ENCODE measurements at regions not wholly inside any gene's neighbourhood (a gene's known extent, or its start where the extent isn't known, plus 50 kb on each side); places are given as distances from the start of the nearest gene placed in this dataset.
"Not testable (repeated sequence)": the region's sequence is repeated elsewhere in the genome, so short reads cannot be mapped to it uniquely, and the experiment has no call there.

GRCh38 chr18:64810354-64810753 lies 661.5 kb upstream of the LINC00305 start:
- DNase-seq = no peak

DNA sequence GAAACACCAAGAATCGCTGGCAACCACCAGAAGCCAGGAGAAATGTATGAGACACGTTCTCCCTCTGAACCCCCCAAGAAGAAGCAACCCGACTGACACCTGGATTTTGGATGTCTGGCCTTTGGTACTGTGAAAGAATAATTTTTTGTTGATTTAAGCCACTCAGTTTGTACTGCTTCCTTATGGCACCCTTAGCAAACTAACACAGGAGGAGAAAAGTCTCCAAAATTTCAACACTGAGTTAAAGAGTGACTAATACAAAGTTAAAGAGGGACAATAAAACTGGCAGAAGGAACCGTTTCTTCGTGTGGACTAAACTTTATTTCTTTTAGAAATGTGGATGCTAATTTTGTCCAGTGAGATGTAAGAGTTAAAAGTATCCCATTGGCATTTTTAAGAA lies 660.9 kb upstream of the LINC00305 start:
- DNase-seq = no peak

GRCh38 chr18:64807560-64807959 lies 658.7 kb upstream of the LINC00305 start:
- no peak for DNase-seq

DNA sequence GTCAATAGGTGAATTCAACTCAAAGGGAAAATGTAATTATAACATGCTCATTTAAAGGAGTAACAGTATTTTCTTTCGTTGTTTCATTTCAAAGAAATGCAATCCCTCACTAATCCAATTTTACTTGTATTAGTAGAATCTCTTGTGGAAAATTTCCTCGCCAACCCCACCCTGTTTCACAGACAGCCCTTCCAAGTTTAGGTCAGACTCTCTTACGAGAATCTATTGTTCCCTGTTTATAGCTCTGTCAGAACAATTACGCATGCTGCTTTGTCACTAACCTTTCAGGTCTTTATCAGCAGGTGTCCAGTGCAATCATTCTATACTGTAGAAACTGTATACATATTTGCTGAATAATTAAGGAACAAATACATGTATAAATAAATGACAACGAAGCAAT lies 657.8 kb upstream of the LINC00305 start:
- DNase-seq = no peak

DNA sequence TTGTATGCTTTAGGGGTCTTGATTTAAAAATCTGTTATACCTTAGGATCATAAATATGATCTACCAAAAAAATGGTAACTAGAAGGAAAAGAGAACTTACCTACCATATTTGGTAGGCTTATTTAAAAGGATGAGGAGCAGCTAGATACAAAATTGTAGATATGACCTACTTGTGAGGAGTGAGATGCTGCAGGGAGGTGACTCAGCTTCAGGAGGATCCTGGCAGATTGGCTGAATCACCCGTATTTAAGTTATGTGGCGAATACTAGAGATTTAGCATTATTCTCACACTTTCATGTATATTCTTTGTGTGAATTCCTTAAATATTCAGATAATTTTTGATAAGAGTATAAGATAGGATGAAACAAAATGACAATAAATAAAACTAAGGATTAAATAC lies 657.3 kb upstream of the LINC00305 start:
- no peak for DNase-seq

DNA sequence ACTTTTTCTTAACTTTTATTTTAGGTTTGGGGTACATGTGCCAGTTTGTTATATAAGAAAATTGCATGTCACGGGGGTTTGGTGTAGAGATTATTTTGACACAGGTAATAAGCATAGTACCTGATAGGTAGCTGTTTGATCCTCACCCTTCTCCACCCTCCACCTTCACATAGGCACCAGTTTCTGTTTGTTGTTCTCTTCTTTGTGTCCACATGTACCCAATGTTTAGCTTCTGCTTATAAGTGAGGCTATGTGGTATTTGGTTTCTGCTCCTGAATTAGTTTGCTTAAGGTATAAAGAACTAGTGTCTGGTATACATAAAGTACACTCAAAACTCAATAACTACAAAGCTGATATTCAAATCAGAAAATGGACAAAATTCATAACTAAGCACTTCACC lies 654.6 kb upstream of the LINC00305 start:
- no peak for DNase-seq

DNA sequence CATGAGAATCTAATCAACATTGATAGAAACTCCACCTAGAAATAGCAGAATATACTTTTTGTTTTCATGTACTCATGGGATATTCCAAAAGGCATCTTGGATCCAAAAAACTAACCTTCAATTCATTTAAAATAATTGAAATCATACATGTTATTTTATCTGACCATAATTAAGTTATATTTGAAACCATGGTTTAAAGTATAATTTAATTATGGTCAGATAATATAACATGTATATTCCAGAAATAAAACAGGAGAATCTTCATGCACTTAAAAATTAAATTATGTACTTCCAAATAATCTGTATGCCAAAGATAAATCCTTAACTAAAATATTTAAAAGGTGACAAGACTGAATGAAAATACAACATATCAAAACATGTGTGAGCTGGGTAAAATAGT lies 651.3 kb upstream of the LINC00305 start:
- DNase-seq = no peak

DNA sequence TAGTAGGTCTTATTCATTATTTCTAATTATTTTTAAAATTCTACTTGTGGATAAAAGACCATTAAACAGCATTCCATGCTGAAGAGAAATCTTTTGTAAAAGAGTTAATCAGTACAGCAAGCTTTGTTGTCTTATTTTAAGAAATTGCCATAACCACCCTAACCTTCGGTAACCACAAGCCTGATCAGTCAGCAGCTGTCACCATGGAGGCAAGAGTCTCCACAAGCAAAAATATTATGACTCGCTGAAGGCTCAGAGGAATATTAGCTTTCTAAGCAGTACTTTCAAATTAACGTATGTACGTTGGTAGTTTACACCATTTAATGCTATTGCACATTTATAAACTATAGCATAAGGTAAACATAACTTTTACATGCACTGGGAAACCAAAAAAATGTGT lies 650.5 kb upstream of the LINC00305 start:
- DNase-seq = no peak

DNA sequence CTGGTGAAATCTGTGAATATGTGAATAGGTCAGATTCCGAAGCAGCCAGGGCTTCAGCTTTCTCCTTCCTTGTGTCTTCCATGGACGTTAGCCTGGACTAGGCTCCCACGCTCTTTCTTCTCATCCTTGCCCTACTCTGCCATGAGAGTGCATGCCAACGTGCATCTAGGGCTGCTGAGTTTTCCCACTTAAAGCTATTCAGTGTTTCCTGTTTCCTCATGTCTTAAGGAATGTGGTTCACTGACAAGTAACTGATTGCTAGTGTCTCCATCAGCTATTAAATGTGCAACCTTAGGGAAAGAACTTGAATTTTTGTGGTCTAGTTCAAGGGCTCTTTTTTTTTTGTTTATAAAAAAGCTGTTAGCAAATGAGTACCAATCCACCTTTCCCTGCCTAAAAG lies 642.3 kb upstream of the LINC00305 start:
- no peak for DNase-seq

DNA sequence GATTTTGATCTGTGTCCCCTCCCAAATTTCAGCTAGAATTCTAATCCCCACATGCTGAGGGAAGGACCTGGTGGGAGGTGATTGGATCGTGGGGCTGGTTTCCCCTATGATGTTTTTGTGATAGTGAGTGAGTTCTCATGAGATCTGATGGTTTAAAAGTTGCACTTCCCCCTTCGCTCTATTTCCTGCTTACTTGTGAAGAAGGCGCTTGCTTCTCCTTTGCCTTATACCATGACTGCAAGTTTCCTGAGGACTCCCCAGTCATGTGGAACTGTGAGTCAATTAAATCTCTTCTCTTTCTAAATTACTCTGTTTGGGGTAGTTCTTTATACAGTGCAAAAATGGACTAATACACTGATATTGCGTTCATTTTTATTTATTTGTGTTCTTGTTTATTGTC lies 636.8 kb upstream of the LINC00305 start:
- DNase-seq = no peak

- DNase-seq = no peak
Measured at GRCh38 chr18:64777556-64777955, 628.7 kb upstream of the LINC00305 start.

- DNase-seq = no peak
Measured at GRCh38 chr18:64765908-64766307, 617.0 kb upstream of the LINC00305 start.

DNA sequence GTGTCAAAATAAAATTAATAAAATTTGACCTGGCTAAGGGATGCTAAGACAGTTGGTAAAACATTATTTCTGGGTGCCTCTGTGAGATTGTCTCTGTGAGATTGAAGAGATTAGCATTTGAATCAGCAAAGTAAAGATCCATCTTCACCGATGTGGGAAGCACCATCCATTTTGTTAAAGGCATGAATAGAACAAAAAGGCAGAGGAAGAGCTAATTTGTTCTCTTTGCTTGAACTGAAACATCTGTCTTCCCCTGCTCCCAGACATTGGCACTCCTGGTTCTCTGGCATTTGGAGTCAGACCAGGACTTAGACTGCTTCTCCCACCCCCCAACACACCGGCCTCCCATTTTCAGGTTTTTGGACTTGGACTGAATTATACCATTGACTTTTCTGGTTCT lies 603.8 kb upstream of the LINC00305 start:
- DNase-seq = no peak

DNA sequence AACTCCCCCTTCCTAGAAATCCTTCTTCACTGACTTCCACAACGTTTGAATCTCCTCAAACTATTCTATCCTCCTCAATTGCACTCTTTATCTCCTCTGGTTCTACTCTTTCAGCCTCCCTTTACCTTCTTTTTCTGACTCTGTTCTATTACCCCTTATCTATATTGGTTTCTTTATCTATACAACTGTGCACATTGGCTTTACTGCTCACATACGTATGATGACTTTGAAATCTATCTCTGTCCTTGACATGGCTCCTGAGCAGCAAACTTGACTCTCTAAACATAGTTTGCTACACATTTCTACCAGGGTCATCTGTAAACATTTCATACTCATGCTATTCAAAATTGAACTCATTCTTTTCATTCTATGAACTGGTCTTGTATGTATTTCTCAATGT lies 601.0 kb upstream of the LINC00305 start:
- no peak for DNase-seq

- no peak for DNase-seq
Measured at GRCh38 chr18:64747803-64748202, 598.9 kb upstream of the LINC00305 start.

DNA sequence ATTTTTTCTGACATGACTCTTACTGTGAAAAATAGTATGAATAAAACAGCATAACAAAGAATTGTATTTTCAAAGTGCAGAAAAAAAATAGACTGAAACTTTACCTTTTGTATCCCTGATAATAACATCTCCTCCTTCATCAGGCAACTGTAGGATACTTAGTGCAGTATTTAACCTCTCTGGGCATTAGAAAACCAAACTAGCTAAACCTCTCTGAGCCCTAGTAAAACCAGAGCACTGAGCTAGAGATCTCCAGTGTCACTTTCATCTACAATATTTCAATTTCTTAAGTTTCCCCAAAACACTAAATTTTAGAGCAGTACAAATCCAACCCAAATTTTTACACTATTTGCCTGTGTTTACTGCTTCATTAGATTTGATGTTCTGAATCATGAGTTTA lies 594.0 kb upstream of the LINC00305 start:
- no peak for DNase-seq

DNA sequence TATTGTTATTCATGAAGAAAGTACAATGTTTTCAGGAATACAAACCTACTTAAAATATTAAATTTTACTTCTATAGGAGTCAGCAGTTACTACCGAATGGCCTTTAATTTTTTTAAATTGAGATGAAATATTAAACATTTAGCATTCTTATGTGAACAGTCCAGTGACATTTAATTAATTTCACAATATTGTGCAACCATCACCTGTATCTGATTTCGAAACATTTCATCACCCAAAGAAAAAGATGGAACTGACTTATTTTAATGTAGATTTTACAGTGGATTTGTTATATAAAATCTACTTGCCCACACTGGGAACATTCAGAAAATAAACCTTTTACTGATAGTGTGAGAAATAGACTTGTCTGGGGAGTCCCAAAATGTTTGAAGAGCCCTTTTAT lies 585.2 kb upstream of the LINC00305 start:
- no peak for DNase-seq

DNA sequence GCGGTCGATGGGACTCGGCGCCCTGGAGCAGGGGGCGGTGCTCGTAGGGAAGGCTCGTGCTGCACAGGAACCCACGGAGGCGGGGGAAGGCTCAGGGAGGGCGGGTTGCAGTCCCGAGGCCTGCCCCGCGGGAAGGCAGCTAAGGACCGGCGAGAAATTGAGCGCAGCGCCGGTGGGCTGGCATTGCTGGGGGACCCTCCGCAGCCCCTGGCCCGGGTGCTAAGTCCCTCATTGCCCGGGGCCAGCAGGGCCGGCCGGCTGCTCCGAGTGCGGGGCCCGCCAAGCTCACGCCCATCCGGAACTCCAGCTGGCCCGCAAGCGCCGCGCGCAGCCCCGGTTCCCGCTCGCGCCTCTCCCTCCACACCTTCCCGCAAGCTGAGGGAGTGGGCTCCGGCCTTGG lies 576.8 kb upstream of the LINC00305 start:
- DNase-seq = not testable (repeated sequence)

- no peak for DNase-seq
Measured at GRCh38 chr18:64720781-64721464, 572.0 kb upstream of the LINC00305 start.

DNA sequence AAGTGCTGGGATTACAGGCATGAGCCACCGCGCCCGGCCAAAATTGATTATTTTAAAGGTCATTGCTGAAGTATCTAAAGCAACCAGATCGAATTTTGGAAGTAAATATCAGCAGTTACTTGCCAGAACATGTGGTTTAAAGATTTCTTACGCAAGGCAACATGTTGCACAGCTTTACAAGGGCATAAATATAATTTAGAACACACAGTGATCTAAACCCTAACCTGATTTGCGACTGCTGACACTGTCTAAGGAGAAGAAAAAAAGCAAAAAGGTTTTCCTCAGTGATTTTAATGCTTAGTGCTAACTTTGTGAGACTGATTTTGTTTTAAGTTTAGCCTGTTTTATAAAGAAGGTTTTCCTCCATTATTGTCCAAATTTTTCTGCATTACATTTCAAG lies 569.9 kb upstream of the LINC00305 start:
- DNase-seq = no peak

- no peak for DNase-seq
Measured at GRCh38 chr18:64717026-64717425, 568.1 kb upstream of the LINC00305 start.

- DNase-seq = no peak
Measured at GRCh38 chr18:64714086-64714485, 565.2 kb upstream of the LINC00305 start.

- no peak for DNase-seq
Measured at GRCh38 chr18:64713284-64713683, 564.4 kb upstream of the LINC00305 start.

- DNase-seq = no peak
Measured at GRCh38 chr18:64712035-64712434, 563.1 kb upstream of the LINC00305 start.

- DNase-seq = no peak
Measured at GRCh38 chr18:64710105-64710861, 561.4 kb upstream of the LINC00305 start.

All from KG1 (cell line).